Subcutaneous abdominal adipose tissue (tissue), 5 donors: ENCODE measurements at regions not wholly inside any gene's neighbourhood (a gene's known extent, or its start where the extent isn't known, plus 50 kb on each side); places are given as distances from the start of the nearest gene placed in this dataset.

ENCODE experiments used
- H3K27ac ChIP-seq: one replicate; pipeline ENCODE4 v1.7.0; 2013; ENCODE audit warnings: low read depth, mild to moderate bottlenecking, inconsistent platforms, low read length, moderate library complexity
- H3K27me3 ChIP-seq, 5 donors: one replicate each; pipeline ENCODE4 v1.7.0; 2013; ENCODE audit warnings: low read length in 5 of 5, inconsistent platforms in 1 of 5; ENCODE audit not compliant: control insufficient read depth in 5 of 5, insufficient read depth in 4 of 5
- H3K36me3 ChIP-seq, 5 donors: one replicate each; pipeline ENCODE4 v1.7.0; 2013; ENCODE audit warnings: low read length in 5 of 5; ENCODE audit not compliant: control insufficient read depth in 5 of 5, insufficient read depth in 5 of 5
- H3K4me1 ChIP-seq, 5 donors: one replicate each; pipeline ENCODE4 v1.7.0; 2013; ENCODE audit warnings: low read length in 5 of 5, mild to moderate bottlenecking in 3 of 5, moderate library complexity in 1 of 5; ENCODE audit not compliant: control insufficient read depth in 5 of 5, insufficient read depth in 5 of 5
- H3K4me3 ChIP-seq, 5 donors: one replicate each; pipeline ENCODE4 v1.7.0; 2013; ENCODE audit warnings: low read length in 5 of 5, low read depth in 1 of 5
- H3K9ac ChIP-seq, 5 donors: one replicate each; pipeline ENCODE4 v1.7.0; 2013; ENCODE audit warnings: low read length in 5 of 5, mild to moderate bottlenecking in 4 of 5, moderate library complexity in 3 of 5
- H3K9me3 ChIP-seq, 5 donors: one replicate each; pipeline ENCODE4 v1.7.0; 2013; ENCODE audit warnings: low read length in 5 of 5; ENCODE audit not compliant: control insufficient read depth in 5 of 5
- donor health status: healthy.
- donor health status: healthy.
- donor health status: healthy.
- donor health status: healthy.
- donor health status: healthy.

GRCh38 chr18:31246460-31246859 lies 71.5 kb upstream of the DSG1 start:
- Histone ChIP-seq H3K27ac (no peak overlapping the region), H3K4me1 (peaks cover 0 to 17% (median 0%) of the 10 kb centered on the region in 5 donors), H3K9ac (no peak overlapping the region), H3K27me3 (peaks cover 0 to 2% (median 0%) of the 10 kb centered on the region in 5 donors), H3K36me3 (no peaks in the 10 kb centered on the region), H3K9me3 (no peaks in the 10 kb centered on the region), H3K4me3 (no peak overlapping the region)

- Histone ChIP-seq H3K4me1 (peaks cover 0 to 17% (median 0%) of the 10 kb centered on the region in 5 donors), H3K4me3 (no peak overlapping the region), H3K9me3 (no peaks in the 10 kb centered on the region), H3K36me3 (no peaks in the 10 kb centered on the region), H3K9ac (no peak overlapping the region), H3K27me3 (peaks cover 0 to 2% (median 0%) of the 10 kb centered on the region in 5 donors), H3K27ac (no peak overlapping the region)
Observed at GRCh38 chr18:31247574-31248199, 70.3 kb upstream of the DSG1 start.

GRCh38 chr18:31248783-31249521 lies 69.0 kb upstream of the DSG1 start:
- Histone ChIP-seq H3K36me3 (no peaks in the 10 kb centered on the region), H3K4me1 (peaks cover 0 to 10% (median 0%) of the 10 kb centered on the region in 5 donors), H3K9ac (no peak overlapping the region), H3K4me3 (no peak overlapping the region), H3K27ac (no peak overlapping the region), H3K27me3 (peaks cover 0 to 2% (median 0%) of the 10 kb centered on the region in 5 donors), H3K9me3 (no peaks in the 10 kb centered on the region)

GRCh38 chr18:31250902-31251301 lies 67.1 kb upstream of the DSG1 start:
- Histone ChIP-seq H3K4me1 (no peaks in the 10 kb centered on the region), H3K9me3 (no peaks in the 10 kb centered on the region), H3K27ac (no peak overlapping the region)

GRCh38 chr18:31252522-31252921 lies 65.4 kb upstream of the DSG1 start:
- no peak overlapping the region for H3K4me3 ChIP-seq
- no peaks in the 10 kb centered on the region for H3K4me1 ChIP-seq

More at GRCh38 chr18:31250902-31251301, 67.1 kb upstream of the DSG1 start:
- H3K9ac ChIP-seq, result no peak overlapping the region
- peaks cover 0 to 2% (median 0%) of the 10 kb centered on the region in 5 donors for H3K27me3 ChIP-seq
- no peak overlapping the region for H3K4me3 ChIP-seq
- no peaks in the 10 kb centered on the region for H3K36me3 ChIP-seq

GRCh38 chr18:31255953-31256352 lies 62.0 kb upstream of the DSG1 start:
- H3K27me3 ChIP-seq, result no peaks in the 10 kb centered on the region
- no peaks in the 10 kb centered on the region for H3K36me3 ChIP-seq
- no peak overlapping the region for H3K27ac ChIP-seq
- H3K9me3 ChIP-seq, result no peaks in the 10 kb centered on the region
- no peak overlapping the region for H3K9ac ChIP-seq
- no peak overlapping the region for H3K4me3 ChIP-seq
- no peaks in the 10 kb centered on the region for H3K4me1 ChIP-seq

More at GRCh38 chr18:31252522-31252921, 65.4 kb upstream of the DSG1 start:
- no peaks in the 10 kb centered on the region for H3K27me3 ChIP-seq
- H3K36me3 ChIP-seq, result no peaks in the 10 kb centered on the region
- H3K9me3 ChIP-seq, result no peaks in the 10 kb centered on the region
- no peak overlapping the region for H3K9ac ChIP-seq
- no peak overlapping the region for H3K27ac ChIP-seq

GRCh38 chr18:31258789-31259188 lies 59.2 kb upstream of the DSG1 start:
- H3K36me3 ChIP-seq, result no peaks in the 10 kb centered on the region
- H3K4me1 ChIP-seq, result no peaks in the 10 kb centered on the region
- no peak overlapping the region for H3K27ac ChIP-seq

GRCh38 chr18:31261792-31262582 lies 56.0 kb upstream of the DSG1 start:
- H3K36me3 ChIP-seq, result no peaks in the 10 kb centered on the region
- no peak overlapping the region for H3K4me3 ChIP-seq
- H3K9ac ChIP-seq, result no peak overlapping the region
- H3K27me3 ChIP-seq, result no peaks in the 10 kb centered on the region
- no peaks in the 10 kb centered on the region for H3K9me3 ChIP-seq
- no peaks in the 10 kb centered on the region for H3K4me1 ChIP-seq
- H3K27ac ChIP-seq, result no peak overlapping the region

More at GRCh38 chr18:31258789-31259188, 59.2 kb upstream of the DSG1 start:
- Histone ChIP-seq H3K4me3 (no peak overlapping the region), H3K9ac (no peak overlapping the region), H3K27me3 (no peaks in the 10 kb centered on the region), H3K9me3 (no peaks in the 10 kb centered on the region)

GRCh38 chr18:31267823-31268481 lies 50.0 kb upstream of the DSG1 start:
- no peak overlapping the region for H3K27ac ChIP-seq
- peaks cover 0 to 12% (median 0%) of the 10 kb centered on the region in 5 donors for H3K4me1 ChIP-seq
- H3K9me3 ChIP-seq, result no peaks in the 10 kb centered on the region
- H3K4me3 ChIP-seq, result no peak overlapping the region
- no peak overlapping the region for H3K9ac ChIP-seq
- H3K27me3 ChIP-seq, result no peaks in the 10 kb centered on the region
- H3K36me3 ChIP-seq, result no peaks in the 10 kb centered on the region
